ENCODE measurements at regions not wholly inside any gene's neighbourhood (a gene's known extent, or its start where the extent isn't known, plus 50 kb on each side); places are given as distances from the start of the nearest gene placed in this dataset.

- peaks cover 27% of the 10 kb centered on the region for H3K4me1 Mint-ChIP-seq (ENCODE audit: low read depth, unreplicated experiment)
- CTCF ChIA-PET = no interaction called here
- no peaks in the 10 kb centered on the region for H3K9me3 Mint-ChIP-seq (ENCODE audit: low read depth, unreplicated experiment)
- H3K36me3 Mint-ChIP-seq (ENCODE audit: insufficient read depth, unreplicated experiment) = no peaks in the 10 kb centered on the region
- H3K4me3 Mint-ChIP-seq (ENCODE audit: low read depth, unreplicated experiment) = no peak overlapping the region
- DNase-seq = no peak
- intact Hi-C loops (cut with micrococcal nuclease; ENCODE audit: unreplicated experiment) = no loop called here
- H3K27me3 Mint-ChIP-seq (ENCODE audit: unreplicated experiment) = no peaks in the 10 kb centered on the region
- no TSS peak for BruUV-seq (replicated peaks)
- TF ChIP-seq, protein P1, sequence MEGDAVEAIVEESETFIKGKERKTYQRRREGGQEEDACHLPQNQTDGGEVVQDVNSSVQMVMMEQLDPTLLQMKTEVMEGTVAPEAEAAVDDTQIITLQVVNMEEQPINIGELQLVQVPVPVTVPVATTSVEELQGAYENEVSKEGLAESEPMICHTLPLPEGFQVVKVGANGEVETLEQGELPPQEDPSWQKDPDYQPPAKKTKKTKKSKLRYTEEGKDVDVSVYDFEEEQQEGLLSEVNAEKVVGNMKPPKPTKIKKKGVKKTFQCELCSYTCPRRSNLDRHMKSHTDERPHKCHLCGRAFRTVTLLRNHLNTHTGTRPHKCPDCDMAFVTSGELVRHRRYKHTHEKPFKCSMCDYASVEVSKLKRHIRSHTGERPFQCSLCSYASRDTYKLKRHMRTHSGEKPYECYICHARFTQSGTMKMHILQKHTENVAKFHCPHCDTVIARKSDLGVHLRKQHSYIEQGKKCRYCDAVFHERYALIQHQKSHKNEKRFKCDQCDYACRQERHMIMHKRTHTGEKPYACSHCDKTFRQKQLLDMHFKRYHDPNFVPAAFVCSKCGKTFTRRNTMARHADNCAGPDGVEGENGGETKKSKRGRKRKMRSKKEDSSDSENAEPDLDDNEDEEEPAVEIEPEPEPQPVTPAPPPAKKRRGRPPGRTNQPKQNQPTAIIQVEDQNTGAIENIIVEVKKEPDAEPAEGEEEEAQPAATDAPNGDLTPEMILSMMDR (IDR thresholded peaks at IDR 0.05; ENCODE audit: unreplicated experiment) = no peak
- no peak overlapping the region for H3K27ac Mint-ChIP-seq (ENCODE audit: unreplicated experiment)
These were observed 115.4 kb upstream of the PRICKLE2 start for GRCh38 chr3:64340641-64341101.

DNA sequence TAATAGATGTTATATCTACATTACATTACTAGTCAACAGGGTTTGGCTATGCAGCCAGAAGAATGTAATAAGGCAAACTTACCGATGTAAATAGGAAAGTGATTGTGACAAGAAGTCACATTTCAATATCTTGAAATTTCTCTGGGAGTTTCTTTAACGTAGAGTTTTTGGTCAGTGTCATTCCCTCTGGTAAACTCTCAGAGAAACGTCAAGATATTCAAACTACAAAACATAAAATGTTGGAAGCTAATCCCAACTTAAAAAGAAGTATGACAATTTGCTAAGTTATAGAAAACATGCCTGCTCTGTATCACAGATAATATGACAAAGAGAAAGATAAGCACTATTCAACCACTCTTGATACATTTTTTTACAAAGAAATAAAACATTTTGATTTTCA lies 111.2 kb upstream of the PRICKLE2 start:
- Mint-ChIP-seq H3K36me3 (ENCODE audit: insufficient read depth, unreplicated experiment) (no peaks in the 10 kb centered on the region), H3K27me3 (ENCODE audit: unreplicated experiment) (no peaks in the 10 kb centered on the region), H3K4me3 (ENCODE audit: low read depth, unreplicated experiment) (no peak overlapping the region), H3K9me3 (ENCODE audit: low read depth, unreplicated experiment) (no peaks in the 10 kb centered on the region), H3K4me1 (ENCODE audit: low read depth, unreplicated experiment) (no peaks in the 10 kb centered on the region), H3K27ac (ENCODE audit: unreplicated experiment) (no peak overlapping the region)
- CTCF ChIA-PET = no interaction called here
- BruUV-seq (replicated peaks) = no TSS peak
- intact Hi-C loops (cut with micrococcal nuclease; ENCODE audit: unreplicated experiment) = no loop called here
- DNase-seq = no peak
- TF ChIP-seq, protein P1 (IDR thresholded peaks at IDR 0.05; ENCODE audit: unreplicated experiment) = no peak

DNA sequence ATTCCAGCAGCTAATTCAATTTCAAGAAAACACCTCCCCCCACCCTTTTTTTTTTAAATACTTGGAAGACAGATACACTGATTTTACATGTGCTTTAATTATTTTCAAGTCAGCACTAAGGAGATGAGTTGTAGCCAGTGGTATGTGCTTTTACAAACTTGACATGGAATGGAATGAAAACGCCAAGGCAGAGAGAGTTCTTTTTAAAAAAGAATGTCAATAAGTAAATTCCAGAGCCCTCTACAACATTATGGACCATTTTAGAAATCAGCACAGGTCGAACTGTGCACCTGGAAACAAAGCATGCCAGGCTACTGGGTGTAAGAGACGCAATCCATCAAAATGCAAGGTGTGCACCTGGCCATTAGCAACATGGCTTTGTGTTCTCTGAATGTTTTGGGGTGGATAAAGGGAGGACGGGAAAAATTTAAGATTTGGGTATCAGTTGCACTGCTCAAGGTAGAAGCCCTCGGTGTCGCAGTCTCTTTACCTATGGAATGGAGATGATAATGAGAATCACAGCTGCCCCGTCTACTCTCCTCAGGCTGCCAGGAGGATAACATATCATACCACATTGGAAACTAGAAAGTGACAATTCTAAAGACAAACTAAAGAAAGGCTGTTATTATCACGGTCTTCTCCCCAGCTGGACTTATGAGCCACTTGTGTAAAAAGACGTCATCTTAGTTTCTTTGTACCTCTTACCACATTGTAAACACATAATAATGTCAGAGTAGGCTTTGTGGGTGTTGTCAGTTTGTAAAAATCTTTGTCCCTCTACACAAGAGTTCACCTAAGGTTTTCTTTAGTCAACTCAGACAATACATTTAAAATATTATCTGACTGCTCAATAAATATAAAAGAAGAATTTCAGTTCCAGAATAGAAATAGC lies 107.4 kb upstream of the PRICKLE2 start:
- no TSS peak for BruUV-seq (replicated peaks)
- Mint-ChIP-seq H3K4me1 (ENCODE audit: low read depth, unreplicated experiment) (no peaks in the 10 kb centered on the region), H3K27ac (ENCODE audit: unreplicated experiment) (no peak overlapping the region), H3K27me3 (ENCODE audit: unreplicated experiment) (no peaks in the 10 kb centered on the region), H3K9me3 (ENCODE audit: low read depth, unreplicated experiment) (no peaks in the 10 kb centered on the region), H3K36me3 (ENCODE audit: insufficient read depth, unreplicated experiment) (no peaks in the 10 kb centered on the region), H3K4me3 (ENCODE audit: low read depth, unreplicated experiment) (no peak overlapping the region)
- intact Hi-C loops (cut with micrococcal nuclease; ENCODE audit: unreplicated experiment) = no loop called here
- DNase-seq = no peak
- TF ChIP-seq, protein P1 (IDR thresholded peaks at IDR 0.05; ENCODE audit: unreplicated experiment) = no peak
- CTCF ChIA-PET = no interaction called here

DNA sequence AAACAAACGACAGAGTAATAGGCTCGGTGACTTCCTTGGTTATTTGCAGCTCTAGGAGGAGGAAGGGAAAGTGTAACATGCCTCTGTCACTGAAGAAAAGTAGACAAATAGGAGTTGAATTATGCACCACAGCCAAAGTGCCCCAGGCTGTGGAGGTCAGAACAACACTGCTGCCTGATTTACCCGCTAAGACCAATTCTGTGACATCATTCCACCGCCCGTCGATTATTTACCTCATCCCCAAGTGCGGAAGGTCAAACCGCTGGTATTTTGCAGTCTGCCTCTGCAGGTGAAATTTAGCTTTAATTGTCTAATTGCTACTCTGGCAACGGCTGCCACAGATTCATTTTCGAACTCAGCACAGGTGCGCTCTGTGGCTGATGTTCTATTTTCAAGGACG lies 106.3 kb upstream of the PRICKLE2 start:
- Mint-ChIP-seq H3K27ac (ENCODE audit: unreplicated experiment) (no peak overlapping the region), H3K27me3 (ENCODE audit: unreplicated experiment) (no peaks in the 10 kb centered on the region), H3K36me3 (ENCODE audit: insufficient read depth, unreplicated experiment) (no peaks in the 10 kb centered on the region), H3K4me3 (ENCODE audit: low read depth, unreplicated experiment) (no peak overlapping the region), H3K9me3 (ENCODE audit: low read depth, unreplicated experiment) (no peaks in the 10 kb centered on the region), H3K4me1 (ENCODE audit: low read depth, unreplicated experiment) (no peaks in the 10 kb centered on the region)
- CTCF ChIA-PET = interaction anchor here (1.2 kb wide), 1 partner anchor 12 kb away, joined by 4 read pairs; no protein-coding TSS in a partner anchor
- intact Hi-C loops (cut with micrococcal nuclease; ENCODE audit: unreplicated experiment) = no loop called here
- no peak for DNase-seq
- TF ChIP-seq, protein P1 (IDR thresholded peaks at IDR 0.05; ENCODE audit: unreplicated experiment) = no peak
- BruUV-seq (replicated peaks) = no TSS peak
